ENCODE measurements at regions not wholly inside any gene's neighbourhood (a gene's known extent, or its start where the extent isn't known, plus 50 kb on each side); places are given as distances from the start of the nearest gene placed in this dataset.

GRCh38 chr5:61866930-61867329 is 439.1 kb upstream of the KIF2A start:
- TF ChIP-seq CTCF (IDR thresholded peaks at IDR 0.05) (no peak), POLR2A (IDR thresholded peaks at IDR 0.05) (no peak)

Data from lower leg skin (tissue), 3 donors.